Urothelium cell line (cell line): ENCODE measurements at regions not wholly inside any gene's neighbourhood (a gene's known extent, or its start where the extent isn't known, plus 50 kb on each side); places are given as distances from the start of the nearest gene placed in this dataset.
"Not testable (repeated sequence)": the region's sequence is repeated elsewhere in the genome, so short reads cannot be mapped to it uniquely, and the experiment has no call there.

Experiments
- DNase-seq: peaks from one replicate; pipeline ENCODE4 v3.0.0; 2011; ENCODE audit warnings: low spot score, mixed read lengths
- FAIRE-seq: peaks from 2 replicates; lab custom pipeline; 2011; peaks lifted over from hg19 to GRCh38; lab: Jason Lieb, UNC

DNA sequence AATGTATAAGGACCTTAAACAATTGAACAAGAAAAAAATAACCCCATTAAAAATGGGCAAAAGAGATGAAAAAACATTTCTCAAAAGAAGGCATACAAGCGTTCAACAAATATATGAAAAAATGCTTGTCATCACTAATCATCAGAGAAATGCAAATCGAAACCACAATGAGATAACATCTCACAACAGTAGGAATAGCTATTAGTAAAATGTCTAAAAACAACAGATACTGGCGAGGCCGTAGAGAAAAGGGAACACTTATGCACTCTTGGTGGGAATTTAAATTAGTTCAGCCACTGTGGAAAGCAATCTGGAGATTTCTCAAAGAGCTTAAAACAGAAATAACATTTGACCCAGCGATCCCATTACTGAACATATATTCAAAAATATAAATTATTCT lies 769.8 kb upstream of the MGAT4C start:
- FAIRE-seq: no peak
- DNase-seq: no peak

- FAIRE-seq (no peak), DNase-seq (no peak)
Measured at GRCh38 chr12:87021400-87021799, 765.2 kb upstream of the MGAT4C start.

GRCh38 chr12:87020071-87020470 lies 763.9 kb upstream of the MGAT4C start:
- FAIRE-seq (no peak), DNase-seq (no peak)

- FAIRE-seq (no peak), DNase-seq (no peak)
Measured at GRCh38 chr12:87015352-87015751, 759.2 kb upstream of the MGAT4C start.

DNA sequence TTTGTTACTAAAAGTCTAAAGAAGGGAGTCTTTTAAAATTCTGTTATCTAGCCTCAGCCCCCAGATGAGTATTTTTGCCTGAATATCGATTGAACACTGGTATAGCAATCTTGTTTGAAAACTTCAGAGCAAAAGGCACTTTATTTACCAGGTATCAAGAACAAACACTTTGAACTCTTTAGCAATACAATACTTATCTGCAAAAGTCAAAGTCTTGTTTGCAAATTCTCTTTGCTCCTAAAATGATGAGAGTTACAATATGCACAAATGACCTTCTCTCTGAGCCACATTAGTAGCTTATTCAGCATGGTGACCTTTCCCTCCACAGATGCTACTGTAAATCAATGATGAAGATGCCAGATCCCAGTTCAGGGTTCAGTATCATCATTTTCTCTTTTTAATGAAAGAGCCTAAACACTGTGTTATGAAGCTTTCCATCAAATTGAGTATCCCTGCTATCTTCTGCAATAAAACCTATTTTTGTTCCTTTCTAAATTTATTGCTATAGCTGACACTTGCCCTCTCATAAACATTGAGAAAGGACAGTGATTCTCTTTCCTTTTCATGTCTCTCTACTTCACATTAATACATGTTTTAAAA lies 752.7 kb upstream of the MGAT4C start:
- DNase-seq: no peak
- FAIRE-seq: no peak

DNA sequence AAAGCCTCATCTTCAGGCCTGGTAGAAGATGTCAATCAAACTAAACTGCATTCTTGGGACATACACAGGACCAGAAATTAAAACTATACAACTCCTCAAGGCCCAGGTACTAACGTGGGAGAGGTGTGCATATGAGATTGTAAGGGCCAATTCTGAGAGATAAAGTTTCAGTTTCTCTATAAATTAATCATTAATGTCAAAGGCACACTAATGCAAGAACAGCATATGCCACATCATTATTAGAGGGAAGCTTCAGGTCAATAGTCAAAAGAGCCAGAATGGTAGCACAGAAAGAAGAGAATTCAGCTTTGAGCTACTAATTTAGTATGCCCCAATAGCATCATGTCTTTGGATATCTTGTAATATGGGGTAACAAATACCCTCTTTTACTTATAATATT lies 744.9 kb upstream of the MGAT4C start:
- DNase-seq (no peak), FAIRE-seq (no peak)

GRCh38 chr12:86985298-86985697 lies 729.1 kb upstream of the MGAT4C start:
- no peak for DNase-seq
- FAIRE-seq: no peak

DNA sequence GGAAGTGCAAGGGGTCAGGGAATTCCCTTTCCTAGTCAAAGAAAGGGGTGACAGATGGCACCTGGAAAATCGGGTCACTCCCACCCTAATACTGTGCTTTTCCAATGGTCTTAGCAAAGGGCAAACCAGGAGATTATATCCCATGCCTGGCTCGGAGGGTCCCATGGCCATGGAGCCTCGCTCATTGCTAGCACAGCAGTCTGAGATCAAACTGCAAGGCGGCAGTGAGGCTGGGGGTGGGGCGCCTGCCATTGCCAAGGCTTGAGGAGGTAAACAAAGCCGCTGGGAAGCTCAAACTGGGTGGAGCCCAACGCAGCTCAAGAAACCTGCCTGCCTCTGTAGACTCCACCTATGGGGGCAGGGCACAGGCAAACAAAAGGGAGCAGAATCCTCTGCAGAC lies 714.4 kb upstream of the MGAT4C start:
- not testable (repeated sequence) for FAIRE-seq, DNase-seq

GRCh38 chr12:86959766-86960458 lies 703.7 kb upstream of the MGAT4C start:
- FAIRE-seq (no peak), DNase-seq (no peak)

DNA sequence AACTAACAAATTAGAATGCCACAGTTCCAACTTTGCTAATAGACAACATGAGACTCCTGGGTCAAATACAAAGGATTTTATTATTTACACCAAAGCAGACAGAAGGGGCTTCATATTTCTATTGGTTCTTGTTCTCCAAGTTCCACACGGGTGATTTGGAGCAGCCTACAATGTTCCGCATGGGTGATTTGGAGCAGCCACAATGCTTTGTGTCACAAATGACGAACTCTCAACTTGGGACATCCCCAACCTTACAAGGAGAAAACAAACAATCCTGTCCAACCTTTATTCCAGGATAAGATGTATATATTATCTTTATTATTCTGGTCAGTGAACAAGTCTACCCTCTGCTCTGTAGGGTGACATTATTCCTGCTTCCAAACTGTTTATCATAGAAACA lies 694.3 kb upstream of the MGAT4C start:
- FAIRE-seq (no peak), DNase-seq (no peak)

DNA sequence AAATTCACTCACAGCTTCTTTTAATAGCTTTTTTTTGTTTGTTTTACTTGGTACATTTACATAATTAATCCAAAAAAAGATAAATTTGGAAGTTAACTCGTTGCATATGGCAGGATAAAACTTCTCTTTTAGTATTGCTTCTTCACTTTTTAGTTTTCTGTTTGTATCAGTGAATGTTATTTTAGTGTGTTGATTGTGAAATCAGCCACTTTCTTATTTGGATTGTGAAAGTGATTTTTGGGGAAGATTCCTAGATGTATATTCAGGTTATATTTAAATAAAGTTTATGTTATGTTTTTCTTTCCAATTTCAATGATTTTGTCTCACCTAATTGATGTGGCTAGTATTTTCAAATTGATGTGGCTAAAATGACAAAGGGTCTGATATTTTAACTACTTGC lies 693.9 kb upstream of the MGAT4C start:
- FAIRE-seq (no peak), DNase-seq (no peak)

DNA sequence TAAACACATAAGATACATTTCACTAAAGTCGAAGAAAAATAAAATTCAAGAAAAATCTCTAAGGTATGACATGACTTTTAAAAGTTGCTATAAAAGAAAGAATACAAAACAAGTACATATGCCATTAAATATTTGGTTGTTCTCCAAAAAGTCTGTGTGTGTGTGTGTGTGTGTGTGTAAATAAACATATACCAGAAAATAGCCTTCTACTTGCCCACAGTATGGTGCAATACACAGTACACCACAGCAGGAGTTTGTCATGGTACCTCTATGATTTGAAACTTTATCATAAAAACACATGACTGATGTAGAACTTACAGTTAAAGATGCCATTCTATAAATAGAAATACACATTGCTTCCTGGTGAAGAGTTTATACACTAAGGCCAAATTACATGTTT lies 692.7 kb upstream of the MGAT4C start:
- FAIRE-seq (no peak), DNase-seq (no peak)

DNA sequence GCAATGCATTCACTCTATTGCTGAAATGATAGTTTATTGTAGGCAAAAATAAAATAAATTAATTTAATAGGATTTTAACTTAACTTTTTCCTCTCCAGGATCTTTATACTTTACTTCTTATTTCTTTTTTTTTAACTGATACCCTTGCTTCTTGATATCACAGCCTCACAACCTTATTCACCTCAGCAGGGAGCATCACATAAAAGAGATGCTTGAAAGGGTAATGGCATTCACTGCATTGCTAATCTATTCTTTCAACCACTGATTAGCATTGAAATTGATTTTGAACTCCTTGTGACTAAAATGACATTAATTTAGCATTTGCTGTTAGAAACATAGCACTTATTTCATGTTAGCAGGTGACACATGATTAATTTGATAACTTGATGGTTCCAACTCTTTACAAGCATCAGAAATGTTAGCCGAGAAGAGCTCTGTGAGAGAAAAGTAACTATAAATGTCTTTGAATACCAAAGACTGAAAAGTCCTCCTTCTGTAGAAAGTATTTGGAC lies 689.5 kb upstream of the MGAT4C start:
- FAIRE-seq (no peak), DNase-seq (no peak)

GRCh38 chr12:86944197-86944819 lies 688.1 kb upstream of the MGAT4C start:
- not testable (repeated sequence) for DNase-seq, FAIRE-seq

DNA sequence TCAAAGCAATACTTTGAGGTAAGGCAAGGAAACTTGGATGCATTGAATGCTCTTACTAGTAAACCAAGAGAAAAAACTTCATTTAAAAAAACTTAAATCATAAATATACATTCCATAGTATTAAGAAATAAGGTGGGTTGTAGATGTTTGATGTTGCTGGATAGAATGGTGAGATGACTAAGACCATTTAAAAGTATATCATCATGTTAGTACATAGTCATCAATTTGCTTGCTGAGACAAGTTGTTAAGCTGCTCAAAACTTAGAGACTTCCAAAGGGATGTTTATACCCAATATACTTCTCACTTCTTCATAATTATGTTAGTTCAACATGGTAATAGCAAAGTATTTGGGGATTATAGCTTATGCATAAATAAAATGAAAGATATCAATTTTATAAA lies 675.5 kb upstream of the MGAT4C start:
- FAIRE-seq: no peak
- DNase-seq: no peak

DNA sequence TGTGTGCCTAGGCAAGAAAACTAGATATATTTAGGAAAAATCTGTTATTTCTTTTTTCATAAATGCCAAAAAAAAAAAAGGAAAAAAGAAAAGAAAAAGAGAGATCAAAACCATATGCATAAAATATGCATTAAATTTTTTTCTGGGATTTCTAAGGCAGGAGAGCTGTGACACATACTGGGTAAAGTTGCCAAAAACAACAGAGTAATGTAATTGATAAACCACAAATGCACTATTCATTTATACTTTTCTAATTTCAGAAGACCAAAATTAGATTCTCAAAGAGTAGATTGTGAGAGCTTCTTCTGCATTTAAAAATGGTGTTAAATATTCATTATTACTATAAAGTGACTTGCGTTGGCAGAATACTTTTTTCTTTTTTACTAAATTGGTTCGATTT lies 673.8 kb upstream of the MGAT4C start:
- FAIRE-seq (no peak), DNase-seq (no peak)

DNA sequence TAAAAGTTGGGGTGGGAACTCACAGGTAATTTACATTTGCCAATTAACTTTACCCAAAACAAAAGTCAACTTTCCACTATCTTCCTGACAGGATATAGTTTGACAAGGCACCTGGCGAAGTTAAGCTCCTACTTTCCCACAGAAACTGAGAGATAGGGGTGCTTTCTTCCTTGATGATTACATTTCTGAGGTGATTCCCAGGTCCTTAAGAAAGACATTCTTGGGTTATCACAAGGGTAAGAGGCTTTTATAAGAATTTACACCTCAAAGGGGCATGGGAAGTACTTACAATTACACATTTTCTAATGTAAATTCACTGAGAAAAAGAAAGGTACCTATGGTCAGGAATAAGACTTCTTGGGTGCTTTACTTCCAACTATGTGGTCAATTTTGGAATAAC lies 660.9 kb upstream of the MGAT4C start:
- no peak for FAIRE-seq
- DNase-seq: no peak

DNA sequence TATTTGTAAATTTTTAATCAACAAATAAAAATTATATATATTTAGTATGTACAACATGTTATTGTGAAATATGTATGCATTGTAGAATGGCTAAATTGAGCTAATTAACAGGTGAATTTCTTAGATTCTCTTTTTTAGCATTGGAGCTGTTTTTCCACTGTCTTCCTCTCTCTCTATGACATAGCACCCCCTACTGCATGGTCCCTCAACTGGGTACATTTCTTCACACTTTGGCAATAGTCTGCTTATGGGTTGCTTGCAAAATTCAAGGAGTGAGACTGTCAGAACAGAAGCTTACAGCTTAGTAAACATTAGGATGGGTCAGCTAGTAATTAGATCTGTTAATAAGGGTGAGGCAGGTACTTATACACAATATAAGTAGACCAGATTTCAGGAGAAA lies 658.5 kb upstream of the MGAT4C start:
- no peak for FAIRE-seq
- peak; percentile 2 for DNase-seq

DNA sequence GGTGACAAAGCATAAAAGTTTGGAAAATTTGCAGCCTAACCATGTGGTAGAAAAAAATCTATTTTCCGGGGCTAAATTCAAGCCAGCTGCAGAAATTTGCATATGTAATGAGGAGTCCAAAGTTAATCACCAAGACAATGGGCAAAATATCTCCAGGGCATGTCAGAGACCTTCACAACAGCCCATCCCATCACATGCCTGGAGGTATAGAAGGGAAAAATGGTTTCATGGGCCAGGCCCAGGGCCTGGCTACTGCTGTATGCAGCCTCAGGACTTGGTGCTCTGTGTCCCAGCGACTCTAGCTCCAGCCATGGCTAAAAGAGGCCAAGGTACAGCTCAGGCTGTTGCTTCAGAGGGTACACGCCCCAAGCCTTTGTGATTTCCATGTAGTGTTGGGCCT lies 655.8 kb upstream of the MGAT4C start:
- no peak for FAIRE-seq
- no peak for DNase-seq

- no peak for FAIRE-seq
- no peak for DNase-seq
Measured at GRCh38 chr12:86903159-86903558, 647.0 kb upstream of the MGAT4C start.

DNA sequence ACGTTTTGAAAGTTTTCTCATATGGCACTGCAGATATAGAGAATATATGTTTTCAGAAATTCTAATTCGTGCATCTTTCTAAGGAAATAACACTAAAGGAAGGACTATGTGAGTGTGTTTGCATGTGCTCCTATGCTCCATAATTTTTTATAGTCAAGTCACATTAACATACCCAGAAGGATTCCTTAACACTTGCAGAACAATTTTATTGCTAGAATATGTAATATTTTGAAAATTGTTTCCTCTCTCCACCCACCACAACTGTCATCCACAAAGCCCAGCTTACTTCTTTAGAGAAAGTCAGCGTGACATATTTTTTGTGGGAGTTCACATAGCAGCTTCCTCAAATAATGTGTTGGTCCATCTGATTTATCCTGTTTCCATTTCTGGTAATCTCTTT lies 604.6 kb upstream of the MGAT4C start:
- no peak for FAIRE-seq
- DNase-seq: no peak

GRCh38 chr12:86852451-86852850 lies 596.3 kb upstream of the MGAT4C start:
- FAIRE-seq: no peak
- no peak for DNase-seq
